UCSD-AML1 (cell line): ENCODE measurements at regions not wholly inside any gene's neighbourhood (a gene's known extent, or its start where the extent isn't known, plus 50 kb on each side); places are given as distances from the start of the nearest gene placed in this dataset.

Experiments
- DNase-seq: peaks from one replicate; lab custom pipeline; 2025; ENCODE audit not compliant: unreplicated experiment; lab: John Stamatoyannopoulos, UW

DNA sequence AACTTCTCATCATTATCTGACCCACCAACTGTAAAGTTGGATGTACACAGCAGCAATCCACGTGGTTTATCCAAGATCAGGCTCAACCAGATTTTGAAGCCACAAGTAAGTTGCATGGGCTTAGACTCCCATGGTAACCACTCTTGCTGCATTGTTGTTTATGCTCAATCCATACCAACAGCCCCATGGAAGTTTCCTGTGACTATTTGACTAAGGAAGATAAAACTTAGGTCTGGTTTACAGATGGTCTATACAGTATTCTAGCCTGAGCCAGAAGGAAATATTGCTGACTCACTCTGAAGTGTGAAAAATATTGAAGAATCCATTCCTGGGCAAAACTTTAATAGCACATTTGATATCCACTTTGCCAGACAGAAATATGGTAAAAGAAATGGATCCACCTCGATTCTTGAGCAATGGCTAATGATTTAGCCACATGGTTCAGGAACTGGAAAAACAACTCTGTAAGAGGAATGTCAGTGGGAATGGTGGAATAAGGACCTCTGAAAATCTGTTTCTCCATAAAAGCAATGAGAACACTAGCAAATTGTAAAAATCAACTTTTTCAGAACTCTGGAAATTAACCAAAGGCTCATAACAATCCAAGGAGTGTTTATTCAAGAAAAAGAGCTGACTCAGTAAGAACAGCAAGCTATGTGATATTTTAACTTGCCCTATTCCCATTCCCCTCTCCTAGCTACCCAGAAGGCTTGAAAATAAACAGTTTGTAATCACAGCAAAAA, 162.9 kb upstream of the STT3B start:
- DNase-seq: no peak

DNA sequence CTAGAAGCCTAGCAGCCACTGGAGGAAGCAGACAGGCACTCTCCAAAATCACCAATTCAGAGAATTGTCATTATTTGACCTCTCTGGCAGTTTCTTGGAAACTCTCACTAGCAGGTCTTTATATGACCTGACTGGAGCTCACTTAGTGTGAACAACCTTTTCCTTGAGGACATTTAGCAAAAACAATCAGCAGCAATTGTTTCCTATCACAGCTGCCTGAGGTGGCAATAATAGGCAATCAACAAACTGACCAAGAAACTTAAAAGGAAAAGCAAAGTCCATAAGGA, 162.4 kb upstream of the STT3B start:
- DNase-seq: no peak

DNA sequence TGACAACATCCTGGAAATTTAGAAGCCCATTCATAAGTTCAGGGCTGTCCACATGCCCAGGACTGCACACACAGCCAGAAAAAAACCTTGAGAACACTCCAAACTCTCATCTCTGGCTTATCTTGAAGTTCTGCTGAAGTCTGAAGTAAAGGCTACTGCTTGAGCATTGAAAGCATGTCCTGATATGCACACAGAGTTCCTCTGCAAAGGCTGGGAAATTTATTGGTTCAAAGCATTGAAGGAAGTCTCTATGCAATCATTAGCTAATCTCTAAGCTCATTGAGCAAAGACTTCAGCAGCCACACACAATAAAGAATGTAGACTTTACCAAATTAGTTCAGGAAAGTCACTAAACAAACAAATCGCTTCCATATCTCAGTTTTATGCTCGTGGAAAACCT, 162.0 kb upstream of the STT3B start:
- DNase-seq: no peak

DNA sequence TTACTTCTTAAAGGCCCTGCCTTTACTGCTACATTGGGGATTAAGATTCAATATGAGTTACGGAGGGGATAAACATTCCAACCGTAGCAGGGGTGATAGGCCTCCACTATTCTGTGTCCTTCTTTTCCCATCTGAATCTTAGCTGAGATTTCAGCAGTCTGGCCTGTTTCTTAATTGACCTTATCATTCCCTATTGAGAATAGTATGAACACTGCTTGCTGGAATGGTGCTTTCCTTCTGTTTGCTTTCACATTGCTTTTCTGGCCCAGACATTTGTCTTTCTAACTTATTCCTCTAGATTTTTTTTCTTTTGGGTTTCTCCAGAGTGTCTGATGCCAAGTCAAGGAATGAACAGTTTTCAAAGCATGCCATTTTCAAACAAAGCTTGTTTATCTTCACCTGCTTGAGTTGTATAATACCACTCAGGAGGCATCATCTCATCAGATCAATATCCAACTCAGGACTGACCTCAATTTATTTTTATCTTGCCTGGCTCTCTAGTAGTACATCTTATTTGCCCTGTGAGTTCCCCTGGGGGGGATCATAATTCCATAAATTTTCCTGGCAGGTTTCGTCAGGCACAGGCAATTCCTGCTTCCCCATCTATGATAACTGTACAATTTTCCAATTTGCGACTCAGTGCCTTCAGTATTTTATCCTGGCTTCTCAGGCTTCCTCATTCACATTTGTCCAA, 161.1 kb upstream of the STT3B start:
- DNase-seq: no peak

DNA sequence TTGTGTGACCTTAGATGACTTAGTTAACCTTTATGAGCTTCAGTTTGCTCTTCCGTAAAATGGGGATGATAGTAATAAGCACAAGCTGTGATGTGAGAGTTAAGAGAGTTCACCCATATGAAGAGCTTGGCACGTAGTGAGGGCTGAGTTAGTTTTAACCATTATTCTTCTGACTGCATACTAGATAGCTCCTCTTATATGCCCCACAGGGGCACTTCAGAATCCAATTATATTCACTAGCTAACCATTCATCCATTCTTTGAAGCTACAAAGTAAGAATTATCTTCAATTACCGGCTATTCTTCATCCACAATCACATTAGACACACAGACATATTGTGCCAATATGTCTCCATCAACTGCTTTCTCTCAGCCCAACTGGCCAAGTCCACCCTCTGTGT, 159.0 kb upstream of the STT3B start:
- no peak for DNase-seq

DNA sequence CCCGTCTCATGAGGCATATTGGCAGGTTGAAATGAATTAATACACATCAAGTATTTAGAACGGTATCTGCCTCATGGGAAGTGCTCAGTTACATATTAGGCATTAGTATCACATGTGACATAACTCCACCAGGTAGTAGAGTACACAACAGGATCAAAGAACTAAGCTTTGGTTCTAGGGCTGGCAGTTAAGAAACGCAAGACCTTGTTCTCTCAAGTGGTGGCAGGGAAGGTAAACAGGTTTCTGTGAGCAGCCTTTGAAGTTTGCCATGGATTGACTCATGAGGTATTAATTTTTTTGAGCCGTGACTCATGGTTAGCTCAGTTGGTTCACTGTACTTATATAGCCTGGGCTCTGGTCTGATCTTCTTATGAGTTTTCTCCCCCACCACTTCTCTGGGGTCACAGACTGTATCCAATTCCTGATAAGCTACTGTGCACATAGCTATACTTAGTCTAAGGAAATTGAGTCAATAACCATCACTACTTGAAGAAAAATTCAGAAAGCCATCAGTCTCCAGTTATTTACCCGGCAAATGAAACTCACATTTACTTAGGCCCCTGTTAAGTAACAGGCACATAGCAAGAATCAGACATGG, 155.6 kb upstream of the STT3B start:
- DNase-seq: no peak

DNA sequence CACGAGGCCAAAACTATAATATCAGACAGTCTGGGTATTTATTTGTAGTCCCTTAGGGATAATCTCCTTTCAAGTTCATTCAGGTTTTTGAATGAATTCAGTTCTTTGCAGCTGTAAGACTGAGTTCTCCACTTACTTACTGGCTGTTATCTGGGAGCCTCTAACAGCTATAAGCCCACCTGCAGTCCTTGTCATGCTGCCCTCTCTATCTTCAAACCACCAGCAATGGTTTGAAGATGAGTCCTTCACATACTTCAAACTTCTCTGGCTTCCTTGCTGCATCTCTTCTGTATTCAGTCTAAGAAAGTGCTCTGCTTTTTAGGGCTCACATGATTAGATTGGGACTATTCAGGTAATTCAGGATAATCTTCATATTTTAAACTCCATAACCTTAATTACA, 154.5 kb upstream of the STT3B start:
- DNase-seq: no peak

DNA sequence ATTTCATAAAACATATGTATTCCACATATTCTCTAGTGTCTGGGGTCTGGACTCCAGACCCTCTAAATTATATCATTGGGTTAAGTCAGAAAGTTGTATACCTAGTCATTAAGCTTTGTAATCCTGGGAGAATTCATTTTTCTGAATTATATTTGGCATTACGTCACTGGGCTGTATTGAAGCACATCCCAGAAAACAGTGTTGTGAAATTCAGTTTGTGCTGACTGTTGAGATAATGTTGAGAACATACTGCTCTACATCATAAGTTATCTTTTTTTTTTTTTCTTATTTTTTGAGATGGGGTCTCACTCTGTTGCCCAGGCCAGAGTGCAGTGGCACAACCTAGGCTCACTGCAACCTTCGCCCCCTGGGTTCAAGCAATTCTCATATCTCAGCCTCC, 153.1 kb upstream of the STT3B start:
- DNase-seq: no peak

DNA sequence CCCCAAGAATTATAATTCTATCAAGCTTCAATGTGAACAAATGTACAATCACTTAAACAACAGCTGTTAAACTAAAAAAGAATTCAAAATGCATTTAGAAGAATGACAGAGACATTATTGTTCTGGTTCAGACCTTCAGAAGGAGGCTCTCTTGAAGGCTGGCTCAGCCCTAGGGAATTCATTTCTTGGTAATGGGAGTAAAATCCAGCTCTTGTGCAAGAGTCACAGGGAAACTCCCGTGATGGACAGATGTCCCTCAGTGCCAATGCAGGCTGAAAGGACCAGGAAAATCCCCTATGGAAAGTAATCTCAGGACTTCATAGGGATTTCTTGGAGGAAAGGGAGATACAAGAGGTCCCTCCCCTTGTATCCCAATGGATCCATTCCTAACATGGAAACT, 149.9 kb upstream of the STT3B start:
- no peak for DNase-seq

DNA sequence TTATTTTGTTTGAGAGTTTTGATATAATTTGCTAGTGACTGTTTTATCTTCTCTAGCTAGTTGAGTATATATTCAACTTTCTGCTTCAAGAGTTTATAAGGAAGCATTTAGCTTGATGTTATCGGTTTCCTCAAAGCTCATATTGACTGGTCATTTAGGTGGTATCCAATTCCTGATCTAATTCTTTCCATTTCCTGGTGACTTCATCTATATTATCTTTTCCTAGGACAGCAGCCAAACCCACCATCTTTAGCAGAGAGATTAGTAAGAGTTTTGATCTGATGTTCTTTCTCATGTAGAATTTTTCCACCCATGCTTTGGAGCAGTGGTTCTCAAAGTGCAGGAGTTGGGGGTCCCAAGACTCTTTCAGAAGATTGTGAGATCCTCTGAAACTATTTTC, 148.6 kb upstream of the STT3B start:
- DNase-seq: no peak

DNA sequence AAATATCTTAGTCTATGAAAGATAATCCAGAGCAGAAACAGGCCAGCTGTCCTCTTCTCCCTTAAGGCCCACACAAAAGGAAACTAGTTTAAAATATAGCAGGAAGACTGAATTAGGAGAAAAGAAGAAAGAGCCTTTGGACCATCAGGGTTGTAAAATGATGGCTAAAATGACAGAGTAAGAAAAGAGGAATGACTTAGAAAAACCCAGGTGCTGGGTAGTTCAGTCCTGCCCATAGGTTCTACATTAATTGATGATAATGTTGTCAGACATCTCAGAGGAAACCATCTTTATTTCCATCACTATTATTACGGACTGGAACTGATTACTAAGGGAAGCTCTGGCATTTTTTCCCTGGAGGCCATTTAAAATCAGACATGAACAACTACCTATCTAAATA, 142.8 kb upstream of the STT3B start:
- no peak for DNase-seq

DNA sequence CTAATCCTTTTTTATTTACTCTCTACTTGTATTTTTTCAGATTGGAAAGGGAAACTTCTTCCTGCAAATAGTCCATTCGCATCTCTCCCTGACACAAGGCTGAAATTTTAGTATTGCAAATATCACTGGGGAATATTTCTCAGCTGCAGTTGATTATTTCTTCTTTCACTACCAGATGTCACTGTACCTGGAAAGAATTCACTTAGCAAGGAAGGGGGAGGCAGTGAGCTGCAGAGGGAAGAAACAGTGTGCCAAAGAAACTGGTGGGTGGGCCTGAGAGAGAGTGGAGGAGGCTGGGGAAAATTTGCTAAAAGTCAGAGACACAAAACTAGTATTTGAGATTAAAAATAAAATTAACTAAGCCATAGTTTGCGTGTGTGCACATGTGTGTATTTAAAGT, 142.3 kb upstream of the STT3B start:
- no peak for DNase-seq

DNA sequence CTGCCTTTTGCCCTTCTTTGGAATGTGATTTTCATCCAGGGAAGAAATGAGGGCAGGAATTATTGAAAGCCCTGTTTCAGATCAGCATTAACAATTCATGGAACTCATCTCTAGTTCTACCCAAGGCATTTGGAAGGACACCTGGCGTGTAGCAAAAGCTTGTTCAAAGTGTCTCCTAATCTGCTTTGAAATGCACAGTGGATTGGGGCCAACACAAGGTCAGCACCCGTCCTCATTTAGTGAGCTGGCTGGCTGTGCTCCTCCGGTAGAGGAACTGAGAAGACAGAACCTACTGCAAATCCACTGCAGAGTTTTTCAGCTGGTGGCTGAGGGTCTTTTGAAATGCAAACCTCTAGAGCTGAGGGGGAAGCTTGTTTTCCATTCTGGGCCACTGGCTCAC, 141.6 kb upstream of the STT3B start:
- DNase-seq: no peak

DNA sequence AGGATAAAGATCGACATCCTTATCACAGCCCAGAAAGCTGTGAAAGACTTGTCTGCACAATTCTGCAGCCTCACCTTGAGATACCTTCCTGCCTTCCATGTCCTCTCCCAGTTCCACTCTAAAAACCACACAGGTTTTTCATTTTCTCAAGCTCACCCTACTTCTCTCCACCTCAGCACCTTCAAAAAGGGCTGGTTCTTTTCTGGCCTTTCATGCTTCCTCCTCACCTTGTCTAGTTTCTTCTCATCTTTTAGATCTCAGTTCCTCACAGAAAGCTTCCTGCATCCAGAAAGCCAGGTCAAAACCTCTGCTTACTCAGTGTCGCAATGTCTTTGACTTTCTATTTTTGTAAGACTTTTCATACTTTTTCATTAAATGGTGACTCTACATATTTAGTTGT, 140.2 kb upstream of the STT3B start:
- DNase-seq: no peak

DNA sequence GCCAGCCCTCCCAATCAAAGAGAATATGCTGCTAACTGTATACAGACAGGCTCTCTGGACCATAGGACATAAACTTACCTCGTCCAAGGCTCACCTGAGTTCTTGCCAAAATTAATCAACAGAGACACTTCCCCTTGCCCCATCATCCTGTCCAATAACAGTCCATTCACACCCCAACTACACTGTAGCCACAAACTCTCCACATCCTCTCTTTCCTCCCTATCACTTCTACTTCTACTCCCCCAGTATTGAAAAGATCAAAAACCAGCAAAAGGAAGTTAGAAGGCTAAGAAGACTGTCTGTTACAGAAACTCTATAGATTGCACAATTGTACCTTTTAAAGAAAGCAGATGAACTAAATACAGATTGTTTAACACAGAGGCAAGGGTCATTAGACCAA, 133.5 kb upstream of the STT3B start:
- DNase-seq: no peak

DNA sequence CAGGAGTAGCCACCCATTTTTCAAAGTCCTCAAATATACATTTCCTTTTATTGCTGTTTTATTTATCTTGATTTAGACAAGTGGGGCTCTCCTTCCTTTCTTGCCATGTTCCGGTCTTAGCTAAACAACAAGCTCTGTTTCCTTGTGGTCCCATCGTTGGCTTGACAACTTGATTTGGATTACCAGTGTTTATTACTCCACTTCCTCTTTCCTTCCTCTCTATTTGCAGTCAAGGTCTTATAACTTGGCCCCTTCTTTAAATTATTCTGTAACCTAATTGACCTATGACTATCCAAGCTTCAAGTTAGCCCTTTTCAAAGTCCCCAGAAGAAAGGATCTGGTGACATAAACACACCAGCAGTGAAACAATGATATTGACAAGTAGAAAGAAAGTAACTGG, 130.6 kb upstream of the STT3B start:
- DNase-seq: no peak

DNA sequence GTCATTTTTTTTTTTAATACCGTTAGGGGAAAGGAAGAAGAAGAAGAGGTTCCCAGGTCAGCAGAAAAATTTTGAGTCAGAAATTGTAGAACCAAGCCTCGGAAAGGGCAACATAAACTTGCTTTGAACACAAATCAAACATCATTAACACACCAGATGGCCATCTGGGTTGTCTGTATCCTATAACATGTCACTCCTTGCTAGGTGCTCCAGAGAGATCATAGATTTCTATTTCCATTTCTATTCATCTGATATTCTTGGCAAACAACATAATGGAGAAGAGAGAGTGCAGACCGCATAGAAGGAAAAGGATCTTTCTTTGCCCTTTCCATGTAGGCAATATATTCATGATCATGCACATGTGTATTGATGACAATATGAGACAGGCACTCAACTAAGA, 129.5 kb upstream of the STT3B start:
- DNase-seq: no peak

DNA sequence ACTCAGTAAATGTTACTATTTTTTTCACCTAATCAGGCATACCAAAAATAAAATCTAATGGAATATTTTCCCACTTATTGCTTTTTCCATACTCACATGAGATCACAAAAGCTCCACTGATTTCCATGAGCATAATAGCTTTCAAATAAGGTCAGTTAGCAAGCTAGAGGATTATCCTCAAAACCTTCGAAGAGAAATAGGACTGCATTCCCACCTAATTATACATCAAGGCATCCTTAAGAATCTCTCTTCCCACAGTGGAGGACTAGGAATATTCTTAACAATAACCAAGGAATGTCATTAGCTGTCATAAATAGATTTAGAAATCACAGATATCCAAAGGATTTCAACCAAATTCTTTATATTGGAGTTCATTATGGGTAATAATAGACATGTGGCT, 127.9 kb upstream of the STT3B start:
- DNase-seq: no peak

DNA sequence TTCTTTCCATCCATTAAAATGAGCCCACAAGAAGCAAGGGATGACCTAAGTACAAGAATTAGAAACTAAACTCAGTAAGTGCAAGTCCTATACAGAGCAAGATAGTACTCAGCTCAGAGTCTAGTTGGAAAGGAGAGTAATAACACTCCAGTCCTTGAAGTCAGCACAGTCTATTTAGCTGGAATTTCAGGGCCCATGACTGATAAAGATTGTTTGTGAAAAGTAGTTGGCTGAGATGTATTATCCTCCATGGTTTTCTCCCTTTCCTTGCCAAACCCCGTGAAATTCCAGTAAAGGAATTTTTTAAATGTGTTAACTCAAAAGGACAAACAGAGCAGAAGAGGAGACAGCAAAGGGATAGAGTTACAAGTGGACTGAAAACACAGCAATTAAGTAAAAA, 127.2 kb upstream of the STT3B start:
- no peak for DNase-seq

DNA sequence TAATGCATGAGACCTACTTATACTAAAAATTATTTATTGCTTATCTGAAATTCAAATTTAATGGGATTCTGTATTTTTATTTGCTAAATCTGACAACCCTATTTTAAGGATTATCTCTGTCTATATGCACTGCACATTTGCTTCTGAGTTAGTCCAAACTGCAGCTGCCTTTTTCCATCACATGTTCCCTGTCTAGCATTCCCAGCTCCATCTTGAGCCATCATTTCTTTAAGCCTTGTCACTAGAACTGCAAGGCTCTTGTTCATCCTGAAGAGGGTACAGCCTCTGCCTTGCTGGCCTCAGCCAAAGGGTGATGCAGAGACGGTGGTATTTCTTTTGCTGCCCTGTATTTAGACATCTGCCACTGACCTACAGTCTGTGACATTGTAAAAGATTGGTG, 125.8 kb upstream of the STT3B start:
- DNase-seq: no peak

DNA sequence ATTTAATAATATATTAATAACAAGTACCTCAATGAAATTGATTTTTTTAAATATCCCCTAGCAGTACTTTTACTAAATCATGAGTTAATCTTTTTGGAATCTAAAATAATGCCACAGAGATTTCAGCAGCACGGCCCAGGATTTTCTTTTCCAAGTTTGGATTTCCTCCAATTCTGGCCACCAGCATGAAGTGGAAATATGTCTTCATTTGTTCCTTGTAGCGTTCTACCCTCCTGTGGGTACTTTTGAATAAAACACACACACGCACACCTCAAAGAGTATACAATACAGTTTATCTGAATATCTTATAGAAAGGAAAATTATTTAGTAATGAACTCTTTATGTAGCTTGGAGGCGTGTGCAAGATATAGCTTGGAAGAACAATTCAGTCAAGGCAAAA, 125.1 kb upstream of the STT3B start:
- no peak for DNase-seq

DNA sequence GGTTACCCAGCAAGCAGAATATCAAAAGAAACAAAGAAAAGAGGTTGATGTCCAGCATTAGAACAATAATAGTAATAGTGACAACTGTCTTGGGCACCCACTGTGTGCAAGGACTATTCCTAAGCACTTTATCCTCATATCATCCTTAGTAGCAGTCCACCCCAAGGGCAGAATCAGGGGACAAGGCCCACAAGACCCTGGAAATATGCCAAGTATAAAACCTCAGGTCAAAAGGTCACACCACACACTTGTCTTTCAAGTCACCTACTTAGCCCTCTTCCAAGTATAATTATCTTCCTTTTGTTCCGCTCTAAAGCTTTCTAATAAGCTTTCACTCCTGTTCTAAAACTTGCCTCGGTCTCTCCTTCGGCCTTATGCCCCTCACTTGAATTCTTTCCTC, 124.0 kb upstream of the STT3B start:
- no peak for DNase-seq

DNA sequence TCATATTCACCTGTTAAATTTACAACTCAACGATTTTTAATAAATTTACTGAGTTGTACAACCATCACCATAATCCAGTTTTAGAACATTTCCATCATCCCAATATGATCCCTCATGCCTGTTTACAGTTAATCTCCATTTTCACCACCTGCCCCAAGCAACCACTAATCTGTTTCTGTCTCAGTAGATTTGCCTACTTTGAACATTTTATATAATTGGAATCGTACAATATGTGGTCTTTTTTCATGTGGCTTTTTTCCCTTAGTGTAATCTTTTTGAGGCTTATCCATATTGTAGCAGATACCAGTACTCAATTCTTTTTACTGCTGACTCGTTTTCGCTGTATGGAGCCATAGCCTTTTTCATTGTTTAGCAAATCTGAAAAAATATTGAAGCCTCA, 123.3 kb upstream of the STT3B start:
- DNase-seq: no peak
